ENCODE measurements at regions not wholly inside any gene's neighbourhood (a gene's known extent, or its start where the extent isn't known, plus 50 kb on each side); places are given as distances from the start of the nearest gene placed in this dataset.

DNA sequence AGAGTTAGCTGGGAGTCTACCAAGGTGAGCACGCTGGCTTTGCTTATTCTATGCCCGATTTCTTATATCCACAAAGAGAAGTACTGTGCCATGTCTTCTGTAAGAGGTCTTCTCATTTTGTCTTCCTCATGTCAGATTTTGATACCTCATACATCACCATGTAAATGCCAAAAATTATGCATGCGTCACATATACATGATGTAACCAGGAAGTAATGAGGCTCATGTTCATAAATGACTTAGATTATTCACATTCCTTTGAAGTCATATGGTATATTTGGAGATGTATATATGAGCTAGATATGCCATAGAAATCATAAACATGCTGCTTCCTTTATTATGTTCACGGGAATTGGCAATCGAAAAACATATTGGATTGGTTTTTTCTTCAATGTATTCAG is 97.7 kb upstream of the CELF2 start:
- Histone ChIP-seq H3K4me1 (ENCODE audit: insufficient read depth, low read length) (no peaks in the 10 kb centered on the region), H3K4me3 (ENCODE audit: low read length) (no peak overlapping the region), H3K9me3 (ENCODE audit: low read depth, low read length) (no peaks in the 10 kb centered on the region), H3K27me3 (ENCODE audit: insufficient read depth, low read length) (no peaks in the 10 kb centered on the region)

DNA sequence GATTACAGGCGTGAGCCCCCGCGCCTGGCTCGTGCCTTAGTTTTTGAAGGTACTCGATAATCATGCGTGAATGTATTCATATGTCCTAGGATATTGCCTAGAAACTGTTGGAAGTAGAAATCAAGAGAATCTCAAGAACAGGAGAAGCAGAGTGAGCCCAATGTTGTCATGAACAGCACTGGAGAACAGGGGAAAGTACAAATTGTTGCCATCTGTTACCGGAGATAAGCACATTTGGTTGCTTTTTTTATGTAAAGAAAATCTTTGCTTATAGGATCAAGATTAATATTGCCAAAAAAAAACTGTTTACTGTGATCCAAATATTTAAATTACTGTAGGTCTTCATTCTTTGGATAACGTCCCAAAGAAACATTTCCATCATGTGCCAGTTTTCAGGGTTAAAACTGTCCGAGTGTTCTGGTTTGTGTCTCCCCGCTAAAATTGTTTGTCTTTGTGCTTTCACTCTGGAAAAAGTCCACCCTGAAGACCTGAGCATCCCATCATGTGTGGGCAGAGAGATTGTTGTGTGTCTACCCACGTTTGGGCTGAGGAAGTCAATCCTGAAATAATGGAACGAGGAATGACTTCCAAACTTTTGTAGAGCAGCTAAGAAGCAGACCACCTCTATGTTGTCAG is 95.7 kb upstream of the CELF2 start:
- no peaks in the 10 kb centered on the region for H3K4me1 ChIP-seq (ENCODE audit: insufficient read depth, low read length)
- H3K9me3 ChIP-seq (ENCODE audit: low read depth, low read length) = no peaks in the 10 kb centered on the region
- H3K27me3 ChIP-seq (ENCODE audit: insufficient read depth, low read length) = no peaks in the 10 kb centered on the region
- H3K4me3 ChIP-seq (ENCODE audit: low read length) = no peak overlapping the region

DNA sequence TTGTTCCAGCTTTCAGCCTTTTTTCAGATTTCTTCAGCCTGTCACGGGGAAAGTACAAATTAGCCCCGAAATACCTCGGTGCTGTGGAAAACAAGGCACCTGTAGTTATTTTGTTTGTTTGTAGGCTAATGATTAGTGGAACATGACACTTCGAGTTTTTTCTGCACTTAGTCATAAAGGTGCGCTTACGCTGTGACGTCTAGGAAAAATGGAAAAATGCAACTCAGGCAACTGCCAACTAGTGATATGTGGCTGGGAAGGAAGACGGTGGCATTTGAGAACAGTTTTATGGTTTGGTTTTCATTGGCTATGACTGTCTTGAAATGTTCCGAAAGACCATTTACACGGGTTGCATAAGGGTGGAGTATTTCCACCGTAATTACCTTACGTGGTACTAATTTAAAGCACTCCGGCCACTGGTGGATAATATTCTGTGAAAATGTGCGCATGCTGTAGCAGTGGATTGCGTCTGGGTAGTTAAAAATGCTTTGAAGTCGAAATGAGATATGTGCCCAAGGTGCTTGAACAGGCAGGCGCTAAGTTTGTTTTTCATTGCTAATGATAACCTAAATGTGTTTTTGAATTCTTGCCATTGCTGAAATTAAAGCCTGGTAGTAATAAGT is 94.5 kb upstream of the CELF2 start:
- no peaks in the 10 kb centered on the region for H3K27me3 ChIP-seq (ENCODE audit: insufficient read depth, low read length)
- H3K4me3 ChIP-seq (ENCODE audit: low read length) = no peak overlapping the region
- H3K9me3 ChIP-seq (ENCODE audit: low read depth, low read length) = no peaks in the 10 kb centered on the region
- no peaks in the 10 kb centered on the region for H3K4me1 ChIP-seq (ENCODE audit: insufficient read depth, low read length)

DNA sequence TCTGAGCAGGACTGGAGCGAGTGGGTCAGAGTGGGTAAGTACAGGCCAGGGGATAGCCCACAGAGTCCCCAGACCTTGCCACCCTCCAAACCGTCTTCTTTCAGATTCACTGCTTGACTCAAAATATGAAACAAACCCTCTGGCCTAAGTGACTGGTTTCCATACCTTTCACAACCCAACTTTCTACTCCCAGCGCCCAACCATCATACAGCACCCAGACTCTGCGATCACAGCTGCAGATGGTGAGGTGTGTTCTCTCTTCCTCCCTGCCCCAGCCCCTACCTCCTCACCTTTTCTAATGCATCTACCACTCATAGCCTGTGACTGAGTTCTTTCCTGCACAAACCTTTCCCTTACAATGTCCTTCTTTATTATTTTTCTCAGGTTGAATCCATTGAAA is 92.0 kb upstream of the CELF2 start:
- Histone ChIP-seq H3K4me3 (ENCODE audit: low read length) (no peak overlapping the region), H3K9me3 (ENCODE audit: low read depth, low read length) (no peaks in the 10 kb centered on the region), H3K27me3 (ENCODE audit: insufficient read depth, low read length) (no peaks in the 10 kb centered on the region), H3K4me1 (ENCODE audit: insufficient read depth, low read length) (no peaks in the 10 kb centered on the region)

DNA sequence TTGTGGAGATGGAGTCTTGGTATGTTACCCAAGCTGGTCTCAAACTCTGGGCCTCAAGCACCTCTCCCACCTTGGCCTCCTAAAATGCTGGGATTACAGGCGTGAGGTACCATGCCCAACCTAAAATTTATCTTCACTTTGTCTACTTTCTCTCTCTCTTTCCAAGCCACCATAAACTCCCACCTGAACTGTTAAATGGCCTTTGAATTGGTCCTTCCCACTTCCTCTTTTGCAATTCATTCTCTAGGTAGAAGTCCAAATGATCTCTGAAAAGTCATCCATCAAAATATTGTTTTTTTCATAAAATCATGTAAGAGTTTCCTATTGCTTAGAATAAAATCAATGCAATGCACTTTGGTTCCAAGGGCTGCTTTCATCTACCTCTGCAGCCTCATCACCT is 90.1 kb upstream of the CELF2 start:
- no peaks in the 10 kb centered on the region for H3K4me1 ChIP-seq (ENCODE audit: insufficient read depth, low read length)
- no peak overlapping the region for H3K4me3 ChIP-seq (ENCODE audit: low read length)
- H3K9me3 ChIP-seq (ENCODE audit: low read depth, low read length) = no peaks in the 10 kb centered on the region
- no peaks in the 10 kb centered on the region for H3K27me3 ChIP-seq (ENCODE audit: insufficient read depth, low read length)

DNA sequence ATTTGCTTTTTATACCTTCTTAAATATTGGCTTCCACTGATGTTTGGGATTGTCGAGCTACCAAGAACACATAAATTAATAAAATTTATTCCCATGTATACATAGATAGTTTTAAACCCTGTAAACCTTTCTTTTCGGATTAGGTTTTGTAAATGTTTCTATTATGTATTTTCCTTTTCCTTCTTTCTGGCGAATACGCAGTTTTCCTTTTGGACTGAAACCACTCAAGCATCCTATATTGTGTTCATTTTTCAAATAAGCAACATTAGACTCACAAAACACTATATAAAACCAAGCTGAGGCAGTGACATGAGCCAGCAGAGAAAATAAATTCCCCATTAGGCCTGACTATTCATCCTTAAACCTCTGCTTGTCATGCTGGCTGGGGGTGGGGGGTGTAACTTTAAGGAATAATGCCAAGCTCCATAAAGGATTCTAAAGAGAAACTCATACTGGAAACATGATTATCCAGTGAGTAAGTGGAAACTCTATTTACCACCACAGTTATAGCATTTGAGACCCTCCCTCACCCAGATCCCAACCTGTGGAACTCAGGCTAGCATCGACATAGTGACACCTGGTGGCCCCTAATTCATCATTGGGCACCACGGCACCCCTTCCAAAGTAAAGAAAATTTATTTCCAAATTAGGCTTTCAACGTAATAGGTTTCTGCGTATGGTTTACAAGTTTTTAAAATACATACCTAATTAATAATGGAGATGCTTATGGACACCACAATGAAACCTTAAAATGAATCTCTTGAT is 86.5 kb upstream of the CELF2 start:
- Histone ChIP-seq H3K4me1 (ENCODE audit: insufficient read depth, low read length) (no peaks in the 10 kb centered on the region), H3K27me3 (ENCODE audit: insufficient read depth, low read length) (no peaks in the 10 kb centered on the region), H3K4me3 (ENCODE audit: low read length) (no peak overlapping the region), H3K9me3 (ENCODE audit: low read depth, low read length) (no peaks in the 10 kb centered on the region)

DNA sequence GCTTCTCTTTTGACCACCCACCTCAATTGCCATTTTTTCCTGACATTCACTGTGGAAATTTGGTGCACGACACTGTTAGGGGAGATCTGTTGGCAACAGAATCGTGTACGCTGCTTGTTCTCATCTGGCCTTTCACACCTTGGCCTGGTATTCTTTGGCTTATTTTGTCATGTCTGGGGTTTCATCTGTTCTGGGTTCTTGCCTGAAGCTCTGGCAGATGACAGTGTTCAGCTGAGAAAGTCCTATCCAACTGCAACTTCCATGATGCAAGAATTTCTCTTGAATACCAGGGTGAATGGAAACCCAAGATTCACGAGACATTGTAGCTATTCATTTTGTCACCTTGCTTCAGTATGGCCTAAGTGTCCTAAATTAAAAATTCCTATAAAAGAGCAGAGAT is 82.6 kb upstream of the CELF2 start:
- Histone ChIP-seq H3K4me3 (ENCODE audit: low read length) (no peak overlapping the region), H3K9me3 (ENCODE audit: low read depth, low read length) (no peaks in the 10 kb centered on the region), H3K27me3 (ENCODE audit: insufficient read depth, low read length) (no peaks in the 10 kb centered on the region), H3K4me1 (ENCODE audit: insufficient read depth, low read length) (no peaks in the 10 kb centered on the region)

DNA sequence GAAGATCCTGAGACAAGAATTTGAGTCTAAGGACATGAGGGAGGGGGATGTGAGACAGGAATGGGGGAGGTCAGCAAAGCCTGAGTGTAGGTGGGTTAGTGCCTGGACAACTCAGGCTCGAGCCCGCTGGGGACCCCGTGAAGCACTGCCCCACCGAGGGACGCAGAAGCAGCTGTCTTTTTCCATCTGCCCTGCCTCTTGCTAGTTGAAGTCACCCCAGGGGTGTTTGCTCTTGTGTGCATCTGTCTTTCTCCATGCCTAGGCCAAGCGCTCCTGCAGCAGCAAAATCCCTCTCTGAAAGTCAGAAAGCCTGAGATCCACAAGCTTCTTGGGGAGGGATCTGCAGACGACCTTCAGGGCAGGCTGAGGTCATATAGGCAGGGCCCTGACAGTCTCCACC is 79.0 kb upstream of the CELF2 start:
- Histone ChIP-seq H3K4me1 (ENCODE audit: insufficient read depth, low read length) (no peaks in the 10 kb centered on the region), H3K27me3 (ENCODE audit: insufficient read depth, low read length) (no peaks in the 10 kb centered on the region), H3K9me3 (ENCODE audit: low read depth, low read length) (no peaks in the 10 kb centered on the region), H3K4me3 (ENCODE audit: low read length) (no peak overlapping the region)

DNA sequence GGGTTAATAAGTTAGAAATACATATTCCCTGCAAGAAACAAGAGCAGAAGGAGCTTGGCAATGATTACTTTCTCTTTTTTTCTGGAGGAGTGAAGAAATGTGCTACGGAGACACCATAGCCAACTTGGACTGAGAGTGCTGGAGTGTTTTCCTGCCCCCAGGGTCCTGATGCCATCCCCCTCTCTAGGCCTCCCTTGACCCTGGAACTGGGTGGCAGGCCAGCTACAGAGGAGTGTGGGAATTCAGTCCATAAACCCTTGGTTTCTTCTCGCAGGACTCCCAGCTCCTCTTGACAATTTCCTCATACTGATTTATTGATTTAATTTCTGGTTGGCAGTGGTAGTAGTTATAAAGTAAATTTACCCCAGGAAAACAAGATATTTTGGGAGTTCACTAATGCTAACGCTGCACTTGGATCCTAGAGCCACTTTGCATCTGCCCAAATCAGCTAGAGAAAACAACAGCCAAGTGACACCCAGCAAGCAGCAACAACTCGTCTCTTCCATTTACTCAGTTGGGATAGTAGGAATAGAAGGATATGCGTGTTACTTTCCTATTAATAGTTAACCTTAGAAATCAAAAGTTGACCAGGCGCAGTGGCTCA is 76.4 kb upstream of the CELF2 start:
- H3K4me1 ChIP-seq (ENCODE audit: insufficient read depth, low read length) = no peaks in the 10 kb centered on the region
- no peak overlapping the region for H3K4me3 ChIP-seq (ENCODE audit: low read length)
- H3K27me3 ChIP-seq (ENCODE audit: insufficient read depth, low read length) = no peaks in the 10 kb centered on the region
- no peaks in the 10 kb centered on the region for H3K9me3 ChIP-seq (ENCODE audit: low read depth, low read length)

DNA sequence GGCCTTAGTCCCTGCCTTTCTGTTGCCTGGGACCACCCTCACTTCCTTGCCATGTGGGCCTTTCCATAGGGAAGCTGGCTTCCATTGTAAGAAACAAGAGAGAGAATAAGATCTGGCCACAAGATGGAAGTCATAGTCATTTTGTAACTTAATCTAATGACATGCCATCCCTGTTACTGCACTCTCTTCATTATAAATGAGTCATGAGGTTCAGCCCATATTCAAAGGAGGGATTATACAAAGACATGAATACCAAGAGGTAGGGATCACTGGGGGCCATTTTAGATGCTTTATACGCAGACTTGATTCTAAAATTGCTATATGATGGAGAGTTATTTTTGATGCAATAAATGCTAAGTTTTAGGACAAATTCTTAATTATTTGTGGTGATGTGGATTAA is 75.2 kb upstream of the CELF2 start:
- no peaks in the 10 kb centered on the region for H3K27me3 ChIP-seq (ENCODE audit: insufficient read depth, low read length)
- no peaks in the 10 kb centered on the region for H3K4me1 ChIP-seq (ENCODE audit: insufficient read depth, low read length)
- H3K9me3 ChIP-seq (ENCODE audit: low read depth, low read length) = no peaks in the 10 kb centered on the region
- no peak overlapping the region for H3K4me3 ChIP-seq (ENCODE audit: low read length)

DNA sequence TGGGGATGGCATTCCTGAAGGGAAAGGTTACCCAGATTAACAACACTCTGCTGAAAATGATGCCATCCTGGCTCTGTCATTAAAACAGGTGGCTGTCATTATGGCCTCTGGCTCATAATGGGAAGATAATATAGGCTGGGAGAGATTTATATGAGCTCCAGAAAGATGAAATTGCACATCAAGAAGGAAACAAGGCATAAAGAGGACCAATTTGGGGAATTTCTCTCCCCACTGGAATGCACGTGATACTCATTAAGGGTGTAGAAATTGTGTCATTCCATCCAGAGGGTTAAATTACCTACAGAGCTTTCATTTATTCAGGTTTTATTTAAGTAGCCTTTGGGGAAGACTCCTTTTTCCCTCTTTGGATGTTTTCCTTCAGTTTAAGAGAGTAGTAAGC is 71.6 kb upstream of the CELF2 start:
- no peaks in the 10 kb centered on the region for H3K4me1 ChIP-seq (ENCODE audit: insufficient read depth, low read length)
- H3K9me3 ChIP-seq (ENCODE audit: low read depth, low read length) = no peaks in the 10 kb centered on the region
- no peaks in the 10 kb centered on the region for H3K27me3 ChIP-seq (ENCODE audit: insufficient read depth, low read length)
- no peak overlapping the region for H3K4me3 ChIP-seq (ENCODE audit: low read length)

DNA sequence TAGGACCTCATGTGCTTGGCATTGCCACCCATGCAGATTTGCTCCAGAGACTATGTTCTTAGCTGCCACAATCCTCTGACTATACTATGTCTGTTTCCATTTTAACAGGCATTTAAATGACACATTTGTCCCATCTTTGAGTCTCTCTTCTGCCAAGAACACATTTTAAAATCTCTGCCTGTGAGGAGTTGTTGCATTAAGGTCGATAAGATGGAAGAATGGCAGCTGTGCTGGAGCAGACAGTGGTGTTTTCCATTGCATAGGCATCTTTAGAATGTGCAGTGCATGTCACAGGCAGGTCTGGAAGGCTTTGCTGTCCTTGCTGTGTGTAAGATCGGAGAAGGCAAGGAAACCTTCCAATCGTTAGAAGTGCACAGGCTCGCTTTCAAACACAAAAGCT is 70.9 kb upstream of the CELF2 start:
- no peaks in the 10 kb centered on the region for H3K4me1 ChIP-seq (ENCODE audit: insufficient read depth, low read length)
- no peak overlapping the region for H3K4me3 ChIP-seq (ENCODE audit: low read length)
- H3K9me3 ChIP-seq (ENCODE audit: low read depth, low read length) = no peaks in the 10 kb centered on the region
- no peaks in the 10 kb centered on the region for H3K27me3 ChIP-seq (ENCODE audit: insufficient read depth, low read length)

DNA sequence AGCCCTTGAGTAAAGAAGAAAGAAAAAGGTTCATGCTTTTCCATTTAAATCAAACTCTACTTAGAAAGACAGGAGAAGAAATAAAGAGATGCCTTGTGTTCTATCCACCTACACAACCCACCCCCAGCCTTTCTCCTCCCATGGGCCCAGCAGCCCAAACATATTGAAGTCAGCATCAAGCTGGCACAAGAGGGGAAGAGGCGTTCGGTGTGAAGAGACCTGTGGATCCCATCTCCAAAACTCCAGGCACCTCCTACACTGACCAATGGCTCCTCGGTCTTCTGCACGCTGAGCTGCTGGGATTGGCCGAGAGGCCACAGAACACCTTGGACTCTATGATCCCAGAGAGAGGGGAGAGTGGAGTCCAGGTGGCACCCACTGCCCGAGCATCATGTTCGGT is 66.0 kb upstream of the CELF2 start:
- no peaks in the 10 kb centered on the region for H3K9me3 ChIP-seq (ENCODE audit: low read depth, low read length)
- H3K27me3 ChIP-seq (ENCODE audit: insufficient read depth, low read length) = no peaks in the 10 kb centered on the region
- H3K4me1 ChIP-seq (ENCODE audit: insufficient read depth, low read length) = no peaks in the 10 kb centered on the region

DNA sequence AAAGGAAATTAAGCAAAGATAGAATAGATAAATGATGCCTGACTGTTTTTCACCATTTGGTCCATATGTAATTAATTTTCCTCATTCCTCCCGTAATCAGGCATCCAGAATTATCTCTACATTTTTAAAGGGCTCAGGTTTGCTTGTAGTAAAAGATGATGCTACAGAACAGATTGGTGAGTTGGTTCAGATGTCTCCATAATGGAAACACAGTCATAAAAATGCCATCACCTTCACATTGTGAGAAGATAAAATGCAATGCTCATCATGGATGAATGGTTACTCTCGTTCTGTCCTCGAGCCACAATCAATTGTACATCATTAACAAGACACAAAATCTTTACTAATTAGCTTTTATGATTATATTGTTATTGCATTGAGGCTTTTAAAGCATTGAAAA is 64.9 kb upstream of the CELF2 start:
- Histone ChIP-seq H3K4me1 (ENCODE audit: insufficient read depth, low read length) (no peaks in the 10 kb centered on the region), H3K27me3 (ENCODE audit: insufficient read depth, low read length) (no peaks in the 10 kb centered on the region)

More for the DNA sequence above, 66.0 kb upstream of the CELF2 start:
- no peak overlapping the region for H3K4me3 ChIP-seq (ENCODE audit: low read length)

DNA sequence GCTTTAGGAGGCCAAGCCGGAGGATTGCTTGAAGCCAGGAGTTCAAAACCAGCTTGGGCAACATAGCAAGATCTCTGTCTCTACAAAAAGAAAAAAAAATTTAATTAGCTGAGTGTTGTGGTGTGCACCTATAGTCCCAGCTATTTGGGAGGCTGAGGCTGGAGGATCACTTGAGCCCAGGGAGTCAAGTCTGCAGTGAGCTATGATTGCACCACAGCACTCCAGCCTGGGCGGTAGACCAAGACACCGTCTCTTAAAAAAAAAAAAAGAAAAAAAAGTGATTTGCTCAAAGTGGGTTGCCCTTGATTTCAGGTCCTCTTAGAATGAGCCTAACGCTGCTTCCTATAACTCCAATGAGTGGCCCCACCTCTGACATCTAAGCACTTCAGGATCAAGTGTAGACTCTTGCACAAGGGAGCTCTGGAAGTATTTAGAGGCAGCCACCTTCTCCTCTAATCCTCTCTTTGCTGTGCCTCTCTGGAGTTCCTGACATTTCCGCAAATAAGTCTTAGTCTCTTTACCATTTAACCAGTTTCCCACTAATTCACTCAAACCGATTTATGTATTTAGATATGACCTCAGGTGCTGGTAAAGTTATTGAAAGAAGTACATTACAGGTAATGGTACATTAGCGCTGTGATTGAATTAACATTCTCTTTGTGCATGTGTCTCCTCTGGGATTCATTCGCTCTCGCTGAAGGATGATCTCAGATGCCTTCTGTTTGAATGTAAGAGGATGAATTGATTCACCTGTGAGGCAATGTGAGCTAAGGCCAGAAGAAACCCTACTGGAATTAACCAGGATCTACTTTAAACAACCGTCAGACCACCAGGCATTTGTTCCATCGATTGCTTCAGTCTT is 60.8 kb upstream of the CELF2 start:
- Histone ChIP-seq H3K4me1 (ENCODE audit: insufficient read depth, low read length) (no peaks in the 10 kb centered on the region), H3K4me3 (ENCODE audit: low read length) (no peak overlapping the region), H3K27me3 (ENCODE audit: insufficient read depth, low read length) (no peaks in the 10 kb centered on the region), H3K9me3 (ENCODE audit: low read depth, low read length) (no peaks in the 10 kb centered on the region)

More for the DNA sequence above, 64.9 kb upstream of the CELF2 start:
- H3K4me3 ChIP-seq (ENCODE audit: low read length) = no peak overlapping the region
- no peaks in the 10 kb centered on the region for H3K9me3 ChIP-seq (ENCODE audit: low read depth, low read length)

Measured in mononuclear cell (primary cell).